MM.1S (cell line): ENCODE measurements at regions not wholly inside any gene's neighbourhood (a gene's known extent, or its start where the extent isn't known, plus 50 kb on each side); places are given as distances from the start of the nearest gene placed in this dataset.

Experiments
- DNase-seq: peaks from one replicate; pipeline ENCODE4 v3.0.0-alpha.2; 2015
- H2AFZ ChIP-seq: fragments of 300-600 bp; sonication (generic); 2 replicates; pipeline ENCODE4 v1.6.0; 2016; ENCODE audit warnings: antibody characterized with exemption, low read length
- H3F3A ChIP-seq: fragments of 300-600 bp; sonication (generic); 2 replicates; pipeline ENCODE4 v1.6.1; 2016; ENCODE audit warnings: mild to moderate bottlenecking, antibody characterized with exemption, low read length, moderate library complexity, mixed read lengths; ENCODE audit not compliant: insufficient read depth
- H3K27ac ChIP-seq: fragments of 300-600 bp; sonication (generic); 2 replicates; pipeline ENCODE4 v1.5.1; 2016; ENCODE audit warnings: mild to moderate bottlenecking, low read length
- H3K27me3 ChIP-seq: fragments of 300-600 bp; sonication (generic); replicated peaks from 2 replicates; pipeline ENCODE4 v1.6.0; 2016; ENCODE audit warnings: low read length; ENCODE audit not compliant: insufficient read depth
- H3K36me3 ChIP-seq: fragments of 300-600 bp; sonication (generic); replicated peaks from 2 replicates; pipeline ENCODE4 v1.6.1; 2016; ENCODE audit warnings: mild to moderate bottlenecking, low read length, mixed read lengths; ENCODE audit not compliant: insufficient read depth
- H3K4me1 ChIP-seq: fragments of 300-600 bp; sonication (generic); 2 replicates; pipeline ENCODE4 v1.6.1; 2016; ENCODE audit warnings: low read length, mixed read lengths
- H3K4me2 ChIP-seq: fragments of 300-600 bp; sonication (generic); 2 replicates; pipeline ENCODE4 v1.6.0; 2016; ENCODE audit warnings: low read depth, low read length
- H3K4me3 ChIP-seq: fragments of 300-600 bp; sonication (generic); 2 replicates; pipeline ENCODE4 v1.5.1; 2016; ENCODE audit warnings: low read length, mixed read lengths
- H3K79me2 ChIP-seq: fragments of 300-600 bp; sonication (generic); 2 replicates; pipeline ENCODE4 v1.6.1; 2016; ENCODE audit warnings: mixed run types, low read length, mixed read lengths
- H3K9ac ChIP-seq: fragments of 300-600 bp; sonication (generic); 2 replicates; pipeline ENCODE4 v1.6.1; 2016; ENCODE audit warnings: low read length, mixed read lengths
- H3K9me2 ChIP-seq: fragments of 300-600 bp; sonication (generic); replicated peaks from 2 replicates; pipeline ENCODE4 v1.6.1; 2016; ENCODE audit warnings: mild to moderate bottlenecking, low read length, mixed read lengths; ENCODE audit not compliant: insufficient read depth
- H3K9me3 ChIP-seq: fragments of 300-600 bp; sonication (generic); replicated peaks from 2 replicates; pipeline ENCODE4 v1.6.1; 2016; ENCODE audit warnings: mild to moderate bottlenecking, low read length, mixed read lengths; ENCODE audit not compliant: insufficient read depth
- H4K20me1 ChIP-seq: fragments of 300-600 bp; sonication (generic); 2 replicates; pipeline ENCODE4 v1.6.1; 2016; ENCODE audit warnings: mild to moderate bottlenecking, low read length, moderate library complexity, mixed read lengths; ENCODE audit not compliant: insufficient read depth
- EZH2 ChIP-seq: fragments of 300-600 bp; sonication (generic); optimal IDR thresholded peaks from 2 replicates; pipeline ENCODE3; 2017; ENCODE audit warnings: low read depth, mild to moderate bottlenecking, antibody characterized with exemption, low read length, mixed read lengths
- EZH2phosphoT487 ChIP-seq: fragments of 300-600 bp; sonication (generic); IDR thresholded peaks from 2 replicates; pipeline ENCODE4 v1.6.1; 2018; ENCODE audit warnings: antibody characterized with exemption, low read length
- TF ChIP-seq, protein P1 (sequence below): fragments of 300-600 bp; sonication (generic); IDR thresholded peaks from 2 replicates; pipeline ENCODE4 v1.5.1; 2016; ENCODE audit warnings: antibody characterized with exemption, low read length, mixed read lengths

DNA sequence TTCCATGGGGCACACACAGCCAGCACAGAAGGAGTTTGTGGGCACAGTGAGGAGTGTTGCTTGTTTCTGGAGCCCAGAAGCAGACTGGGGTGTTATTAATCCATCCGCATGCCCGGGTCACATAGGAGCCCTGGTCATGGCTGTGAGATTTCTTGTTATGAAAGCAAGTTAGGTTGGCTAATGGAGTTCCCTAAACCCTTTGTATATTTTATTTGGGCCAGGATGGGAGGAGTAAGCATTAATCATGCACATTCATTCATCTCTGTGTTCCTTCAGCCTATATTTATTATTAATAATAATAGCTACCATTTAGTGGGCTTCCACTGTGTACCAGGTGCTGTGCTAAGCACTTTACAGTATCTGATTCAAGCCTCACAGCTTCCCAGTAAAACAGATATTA lies 200.6 kb upstream of the CDH5 start:
- Histone ChIP-seq H3K79me2 (no peaks in the 10 kb centered on the region), H3K4me1 (no peaks in the 10 kb centered on the region), H3K4me2 (no peak overlapping the region), H3K36me3 (no peaks in the 10 kb centered on the region), H3K27me3 (no peaks in the 10 kb centered on the region), H3F3A (no peaks in the 10 kb centered on the region), H3K4me3 (no peak overlapping the region), H3K9me2 (no peaks in the 10 kb centered on the region), H3K27ac (no peak overlapping the region), H3K9me3 (no peaks in the 10 kb centered on the region), H3K9ac (no peak overlapping the region), H2AFZ (no peak overlapping the region), H4K20me1 (no peaks in the 10 kb centered on the region)
- no peak for TF ChIP-seq EZH2phosphoT487
- TF ChIP-seq, protein P1, sequence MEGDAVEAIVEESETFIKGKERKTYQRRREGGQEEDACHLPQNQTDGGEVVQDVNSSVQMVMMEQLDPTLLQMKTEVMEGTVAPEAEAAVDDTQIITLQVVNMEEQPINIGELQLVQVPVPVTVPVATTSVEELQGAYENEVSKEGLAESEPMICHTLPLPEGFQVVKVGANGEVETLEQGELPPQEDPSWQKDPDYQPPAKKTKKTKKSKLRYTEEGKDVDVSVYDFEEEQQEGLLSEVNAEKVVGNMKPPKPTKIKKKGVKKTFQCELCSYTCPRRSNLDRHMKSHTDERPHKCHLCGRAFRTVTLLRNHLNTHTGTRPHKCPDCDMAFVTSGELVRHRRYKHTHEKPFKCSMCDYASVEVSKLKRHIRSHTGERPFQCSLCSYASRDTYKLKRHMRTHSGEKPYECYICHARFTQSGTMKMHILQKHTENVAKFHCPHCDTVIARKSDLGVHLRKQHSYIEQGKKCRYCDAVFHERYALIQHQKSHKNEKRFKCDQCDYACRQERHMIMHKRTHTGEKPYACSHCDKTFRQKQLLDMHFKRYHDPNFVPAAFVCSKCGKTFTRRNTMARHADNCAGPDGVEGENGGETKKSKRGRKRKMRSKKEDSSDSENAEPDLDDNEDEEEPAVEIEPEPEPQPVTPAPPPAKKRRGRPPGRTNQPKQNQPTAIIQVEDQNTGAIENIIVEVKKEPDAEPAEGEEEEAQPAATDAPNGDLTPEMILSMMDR = no peak
- TF ChIP-seq EZH2 = no peak
- no peak for DNase-seq

DNA sequence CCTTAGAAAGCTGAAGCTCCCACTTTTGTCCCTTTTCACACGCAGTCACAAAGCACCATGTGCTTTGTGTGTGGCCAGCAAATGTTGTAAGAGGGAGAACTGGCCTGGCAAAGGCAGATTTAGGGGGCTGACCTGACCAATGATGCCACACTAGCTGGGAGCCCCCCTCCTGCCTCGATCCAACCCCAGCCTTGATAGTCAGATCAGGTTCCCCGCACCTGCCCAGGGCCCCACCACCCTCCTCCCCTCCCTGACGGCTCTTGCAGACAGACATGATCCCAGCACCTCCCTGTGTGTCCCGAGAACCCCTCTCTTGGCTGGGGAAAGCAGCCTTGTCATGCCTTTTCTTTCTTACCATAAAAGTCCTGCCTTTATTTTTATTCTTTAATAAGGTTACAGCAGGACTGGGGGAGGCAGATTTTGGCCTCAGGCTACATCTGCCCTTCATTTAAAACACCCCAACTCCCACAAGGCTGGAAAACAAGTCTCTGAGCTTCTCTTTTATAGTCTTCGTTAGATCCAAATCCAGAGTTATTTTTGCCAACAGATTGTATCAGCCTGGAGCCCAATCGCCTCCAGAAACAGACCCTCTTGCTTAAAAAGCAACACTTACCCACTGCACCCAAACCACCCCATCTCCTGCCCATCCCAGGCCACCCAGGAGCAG lies 201.8 kb upstream of the CDH5 start:
- Histone ChIP-seq H2AFZ (no peak overlapping the region), H3K27me3 (no peaks in the 10 kb centered on the region), H3F3A (no peaks in the 10 kb centered on the region), H3K36me3 (no peaks in the 10 kb centered on the region), H4K20me1 (no peaks in the 10 kb centered on the region), H3K4me3 (no peak overlapping the region), H3K4me1 (no peaks in the 10 kb centered on the region), H3K4me2 (no peak overlapping the region), H3K79me2 (no peaks in the 10 kb centered on the region), H3K9ac (no peak overlapping the region), H3K9me2 (no peaks in the 10 kb centered on the region), H3K9me3 (no peaks in the 10 kb centered on the region), H3K27ac (no peak overlapping the region)
- no peak for DNase-seq
- TF ChIP-seq EZH2phosphoT487 (no peak), EZH2 (no peak)
- TF ChIP-seq, protein P1 = no peak

DNA sequence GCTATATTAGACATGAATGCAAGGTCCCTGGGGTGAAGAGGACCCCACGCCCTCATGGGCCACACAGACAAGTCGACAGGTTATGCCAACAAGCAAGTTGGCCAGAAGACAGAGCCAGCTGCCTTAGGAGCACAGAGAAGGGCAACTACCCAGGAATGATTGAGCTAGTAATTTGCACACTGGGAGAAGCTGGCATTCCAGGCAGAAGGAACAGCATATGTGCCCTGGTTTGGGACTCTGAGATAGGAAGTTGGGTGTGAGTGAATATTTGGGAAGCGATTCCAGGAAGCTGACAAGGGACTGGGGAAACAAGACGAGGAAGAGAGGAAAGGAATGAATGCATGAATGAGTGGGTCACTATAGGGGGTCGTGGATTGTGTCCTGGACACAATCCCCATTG lies 203.7 kb upstream of the CDH5 start:
- no peak overlapping the region for H3K4me3 ChIP-seq
- no peak overlapping the region for H3K4me2 ChIP-seq
- no peak for DNase-seq
- no peaks in the 10 kb centered on the region for H3K27me3 ChIP-seq
- no peaks in the 10 kb centered on the region for H3K9me2 ChIP-seq
- H3K36me3 ChIP-seq = no peaks in the 10 kb centered on the region
- no peaks in the 10 kb centered on the region for H4K20me1 ChIP-seq
- H3K9me3 ChIP-seq = no peaks in the 10 kb centered on the region
- no peak overlapping the region for H3K9ac ChIP-seq
- H2AFZ ChIP-seq = no peak overlapping the region
- H3K79me2 ChIP-seq = no peaks in the 10 kb centered on the region
- no peaks in the 10 kb centered on the region for H3F3A ChIP-seq
- H3K4me1 ChIP-seq = no peaks in the 10 kb centered on the region
- no peak for TF ChIP-seq EZH2
- no peak for TF ChIP-seq EZH2phosphoT487
- TF ChIP-seq, protein P1 = no peak
- no peak overlapping the region for H3K27ac ChIP-seq
